ENCODE measurements at regions not wholly inside any gene's neighbourhood (a gene's known extent, or its start where the extent isn't known, plus 50 kb on each side); places are given as distances from the start of the nearest gene placed in this dataset.

- no peak for DNase-seq
These were observed 1104.0 kb downstream of the XPNPEP1 start for GRCh38 chr10:108819302-108819701.

- no peak for DNase-seq
These were observed 1105.7 kb downstream of the XPNPEP1 start for GRCh38 chr10:108817584-108817983.

GRCh38 chr10:108817135-108817534, 1106.2 kb downstream of the XPNPEP1 start:
- no peak for DNase-seq

- DNase-seq: no peak
These were observed 1110.4 kb downstream of the XPNPEP1 start for GRCh38 chr10:108812906-108813305.

GRCh38 chr10:108812296-108812695, 1111.0 kb downstream of the XPNPEP1 start:
- no peak for DNase-seq

- no peak for DNase-seq
These were observed 1115.1 kb downstream of the XPNPEP1 start for GRCh38 chr10:108808228-108808627.

GRCh38 chr10:108801775-108802517, 1121.4 kb downstream of the XPNPEP1 start:
- no peak for DNase-seq

- DNase-seq: no peak
These were observed 1122.1 kb downstream of the XPNPEP1 start for GRCh38 chr10:108801220-108801619.

DNA sequence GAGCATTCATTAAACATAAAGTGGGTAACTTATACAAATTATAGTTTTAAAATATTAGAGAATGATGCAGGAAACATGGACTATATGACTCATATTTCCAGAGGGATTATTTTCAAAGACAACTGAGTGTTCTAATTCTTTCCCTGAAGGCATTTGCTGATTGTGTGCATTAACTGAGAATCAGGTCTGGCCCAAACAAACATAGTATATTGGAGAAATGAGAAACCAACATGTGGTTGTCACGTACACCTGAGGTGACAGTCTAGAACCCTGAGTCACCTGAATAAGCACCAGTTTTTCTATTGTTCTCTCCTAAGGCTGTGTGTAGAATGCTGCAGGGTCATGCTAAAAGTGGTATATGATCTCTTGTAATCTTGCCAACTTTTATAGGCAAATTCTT, 1125.7 kb downstream of the XPNPEP1 start:
- DNase-seq: no peak

GRCh38 chr10:108791794-108792474, 1131.4 kb downstream of the XPNPEP1 start:
- DNase-seq: no peak

DNA sequence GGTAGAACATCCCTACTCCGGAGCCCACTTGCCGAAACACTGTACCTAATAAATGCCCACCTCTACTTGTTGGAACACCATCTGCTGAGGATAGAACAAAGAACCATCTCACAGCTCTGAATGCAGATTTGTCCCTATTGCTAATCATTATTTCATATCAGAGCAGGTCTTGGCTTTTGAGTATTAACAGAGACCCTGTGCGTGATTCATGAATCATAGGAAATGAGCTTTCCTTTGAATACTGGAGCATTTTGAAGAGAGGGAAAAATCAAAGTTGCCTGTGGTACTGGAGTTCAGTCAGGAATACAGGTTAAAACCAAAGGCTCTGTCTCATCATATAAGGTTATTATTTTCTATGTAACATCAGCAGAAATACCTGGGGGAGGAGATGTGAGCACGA, 1132.3 kb downstream of the XPNPEP1 start:
- DNase-seq: no peak

- no peak for DNase-seq
These were observed 1133.4 kb downstream of the XPNPEP1 start for GRCh38 chr10:108789919-108790318.

GRCh38 chr10:108789336-108789735, 1134.0 kb downstream of the XPNPEP1 start:
- DNase-seq: no peak

DNA sequence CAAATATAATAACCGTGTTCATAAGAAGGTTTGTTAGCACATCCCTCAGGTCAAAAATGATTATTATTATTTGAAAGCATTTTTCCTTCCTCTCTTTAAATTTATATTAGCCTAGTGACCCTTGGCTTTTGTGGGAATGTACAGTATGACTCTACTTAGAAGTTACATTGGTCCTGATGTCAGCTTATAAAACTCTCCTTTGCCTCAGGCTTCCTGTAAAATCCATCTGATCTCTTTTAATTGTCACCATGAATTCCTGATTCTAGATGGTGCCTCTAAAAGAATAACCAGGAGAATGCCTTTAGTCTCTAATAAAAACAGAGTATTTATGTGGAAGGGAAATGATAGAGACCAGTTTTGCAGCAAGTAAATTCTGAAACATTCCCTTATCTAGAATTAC, 1134.4 kb downstream of the XPNPEP1 start:
- no peak for DNase-seq

DNA sequence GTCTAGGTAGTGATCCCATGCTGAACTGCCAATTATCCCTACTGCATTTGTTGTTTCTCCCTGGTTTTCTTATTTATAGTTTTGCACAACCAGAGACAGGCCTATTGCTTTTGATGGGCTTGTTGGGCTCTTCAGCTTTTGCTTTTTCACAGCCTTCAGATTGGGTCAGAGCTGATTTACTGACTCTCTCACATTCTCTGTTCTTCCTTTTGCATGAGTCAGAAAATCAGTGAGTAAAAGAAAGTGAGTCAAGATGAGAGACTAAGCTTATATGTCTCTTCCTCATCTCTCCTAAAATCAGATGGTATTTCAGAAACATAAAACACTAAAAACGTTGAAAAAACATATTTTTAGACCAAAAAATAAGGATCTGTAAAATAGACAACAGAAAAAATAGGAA, 1135.4 kb downstream of the XPNPEP1 start:
- no peak for DNase-seq

DNA sequence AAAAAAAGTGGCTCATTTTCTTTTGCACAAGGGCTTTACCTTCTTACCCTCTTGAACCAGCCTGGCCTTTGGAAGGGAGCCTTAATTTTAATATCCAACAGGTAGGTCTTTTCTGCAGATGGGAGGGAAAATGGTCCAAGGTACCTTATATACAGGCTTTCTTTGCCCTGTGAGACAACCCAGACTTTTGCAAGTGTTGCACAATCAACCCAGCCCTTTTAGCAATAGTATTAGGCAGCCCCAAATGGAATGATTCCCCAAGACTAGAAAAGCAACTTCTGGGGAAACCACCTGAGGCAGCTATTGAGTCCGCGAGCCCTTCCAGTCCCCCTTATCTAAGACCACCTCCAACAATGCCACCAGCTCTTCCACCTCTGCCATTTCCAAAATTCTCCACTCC, 1138.3 kb downstream of the XPNPEP1 start:
- no peak for DNase-seq

DNA sequence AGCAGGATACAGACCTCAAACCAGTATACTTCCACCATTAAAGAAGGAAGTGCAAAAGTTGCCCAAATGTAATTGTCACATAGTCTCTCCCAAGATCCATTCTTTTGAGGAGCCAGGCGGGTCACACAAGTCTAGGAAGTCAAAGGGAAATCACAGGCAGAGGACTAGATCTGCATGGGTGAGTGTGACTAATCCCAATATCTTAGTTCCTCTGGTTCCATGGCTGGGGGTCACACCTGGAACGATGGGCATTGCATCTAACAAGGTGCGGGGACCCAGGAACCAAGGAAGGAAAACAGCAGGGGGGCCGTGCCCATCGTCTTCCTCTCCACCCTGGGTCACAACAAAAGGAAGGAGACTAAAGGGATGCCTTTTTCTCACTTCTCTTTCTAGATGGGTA, 1138.8 kb downstream of the XPNPEP1 start:
- DNase-seq: no peak

DNA sequence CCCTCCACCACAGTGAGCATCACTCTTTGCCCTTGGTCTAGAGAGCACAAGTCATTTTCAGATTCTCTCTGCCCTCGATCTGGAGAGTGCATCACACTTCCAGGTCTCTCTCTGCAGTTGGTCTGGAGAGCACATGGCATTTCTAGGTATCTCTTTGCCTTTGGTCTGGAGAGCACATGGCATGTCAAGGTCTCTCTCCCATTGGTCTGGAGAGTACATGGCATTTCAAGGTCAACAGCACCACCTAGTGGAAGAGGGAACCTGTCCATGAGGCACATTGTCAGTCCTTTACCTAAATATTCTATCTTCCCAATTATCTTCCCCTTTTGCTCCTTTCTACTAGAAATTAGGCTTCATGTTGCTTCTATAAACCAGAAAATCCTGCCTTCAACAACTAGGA, 1139.4 kb downstream of the XPNPEP1 start:
- DNase-seq: no peak

- DNase-seq: no peak
These were observed 1140.9 kb downstream of the XPNPEP1 start for GRCh38 chr10:108782411-108782810.

- DNase-seq: no peak
These were observed 1143.8 kb downstream of the XPNPEP1 start for GRCh38 chr10:108779501-108779900.

DNA sequence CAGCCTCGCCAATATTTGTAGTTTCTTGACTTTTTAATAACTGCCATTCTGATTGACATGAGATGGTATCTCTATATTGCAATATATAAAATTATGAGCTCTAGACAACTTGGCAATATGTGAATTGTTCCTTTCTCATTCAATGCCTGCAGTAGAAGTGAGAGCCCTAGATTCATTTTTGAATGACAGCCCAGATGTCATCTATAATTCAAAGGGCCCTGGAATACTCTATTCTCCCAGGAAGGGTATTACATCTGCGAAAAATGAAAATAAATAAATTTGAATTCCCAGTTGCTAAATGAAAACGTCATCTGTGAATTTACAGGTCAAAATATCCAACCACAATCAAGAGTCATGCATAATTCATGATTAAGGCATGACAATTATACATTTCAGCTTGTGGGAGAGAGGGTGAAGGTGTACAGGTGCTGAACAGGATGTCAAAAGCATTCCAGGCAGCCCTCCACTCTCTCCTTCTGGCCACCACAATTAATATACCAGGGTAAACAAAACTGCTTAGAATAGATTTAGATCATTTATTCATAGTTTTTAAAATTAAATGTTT, 1147.3 kb downstream of the XPNPEP1 start:
- DNase-seq: no peak

DNA sequence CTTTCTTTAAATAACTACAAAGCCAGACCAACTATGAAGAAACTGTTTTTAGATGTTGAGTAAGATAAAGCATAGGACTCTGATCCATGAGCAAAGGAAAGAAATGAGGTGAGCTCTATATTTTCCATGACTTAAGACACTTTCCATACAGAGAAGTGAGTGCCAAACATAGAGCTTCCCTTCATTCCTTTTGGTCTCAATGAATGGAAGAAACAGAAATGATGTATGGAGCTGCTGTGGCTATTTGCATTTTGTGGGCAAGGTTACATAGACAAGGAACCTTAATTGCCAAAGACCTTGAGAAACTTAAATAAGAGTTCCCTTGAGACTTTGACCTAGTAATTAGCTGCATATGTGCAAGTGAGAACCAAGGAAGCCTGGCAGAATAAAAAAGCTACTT, 1152.2 kb downstream of the XPNPEP1 start:
- no peak for DNase-seq

DNA sequence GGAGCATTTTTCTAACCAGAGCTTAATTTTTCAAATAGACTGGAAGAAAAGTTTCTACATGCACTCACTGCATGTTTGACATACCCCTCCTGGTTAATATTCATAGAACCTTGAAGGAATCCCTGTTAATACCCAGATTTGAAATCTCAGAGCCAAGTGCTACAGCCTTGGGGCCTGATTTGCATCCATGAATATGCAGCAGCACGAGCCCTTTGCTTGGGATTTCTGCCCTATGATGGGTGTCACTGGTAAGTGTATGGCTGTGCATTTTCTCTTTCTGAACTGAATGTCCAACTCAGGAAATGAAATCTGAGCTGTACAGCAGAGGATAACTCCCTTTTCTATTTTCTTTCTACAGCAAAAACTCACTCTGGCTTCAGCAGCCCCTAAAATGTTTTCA, 1157.5 kb downstream of the XPNPEP1 start:
- no peak for DNase-seq

DNA sequence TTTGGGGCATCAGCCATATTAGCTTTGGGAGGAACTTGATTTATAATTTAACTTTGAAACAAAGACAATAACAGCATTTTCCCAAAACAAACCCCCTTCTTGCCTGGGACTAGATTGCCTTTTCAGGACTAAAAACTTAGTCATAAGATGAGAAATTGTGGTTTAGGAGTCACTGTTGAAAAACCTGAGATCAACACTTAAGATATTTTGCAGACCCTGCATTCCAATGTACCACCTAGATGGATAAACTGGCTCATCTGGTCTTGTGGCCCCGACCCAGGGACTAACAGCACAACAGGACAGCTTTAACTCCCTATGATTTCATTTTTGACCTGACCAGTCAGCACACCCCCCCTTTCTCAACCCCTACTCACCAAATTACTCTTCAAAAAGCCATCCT, 1165.4 kb downstream of the XPNPEP1 start:
- no peak for DNase-seq
